ENCODE measurements at regions not wholly inside any gene's neighbourhood (a gene's known extent, or its start where the extent isn't known, plus 50 kb on each side); places are given as distances from the start of the nearest gene placed in this dataset.

GRCh38 chr5:10059980-10060379, 189.7 kb downstream of the ATPSCKMT start:
- no peaks in the 10 kb centered on the region for H3K4me1 ChIP-seq (ENCODE audit: control insufficient read depth in 1 of 2, insufficient read depth in 2 of 2, low read length in 2 of 2)
- H3K36me3 ChIP-seq (ENCODE audit: control insufficient read depth in 1 of 2, insufficient read depth in 2 of 2, low read length in 2 of 2), result no peaks in the 10 kb centered on the region
- H4K20me1 ChIP-seq (ENCODE audit: insufficient read depth), result no peaks in the 10 kb centered on the region
- no peak overlapping the region for H3K9ac ChIP-seq (ENCODE audit: low read length)
- no peak overlapping the region for H3K27ac ChIP-seq (ENCODE audit: low read depth, low read length)
- TF ChIP-seq POLR2A (IDR thresholded peaks at IDR 0.05; ENCODE audit: borderline replicate concordance, extremely low read depth, insufficient read depth, insufficient read length) (no peak), CEBPB (IDR thresholded peaks at IDR 0.05; ENCODE audit: low read depth) (no peak), ZBTB33 (IDR thresholded peaks at IDR 0.05; ENCODE audit: extremely low read depth, insufficient replicate concordance, low read length) (no peak), EZH2 (IDR thresholded peaks at IDR 0.05) (no peak), FOSL1 (IDR thresholded peaks at IDR 0.05; ENCODE audit: low read depth) (no peak), ELF1 (IDR thresholded peaks at IDR 0.05; ENCODE audit: borderline replicate concordance, low read depth) (no peak), JUND (IDR thresholded peaks at IDR 0.05) (no peak), SP1 (IDR thresholded peaks at IDR 0.05; ENCODE audit: low read depth) (no peak)
- no peak overlapping the region for H2AFZ ChIP-seq (ENCODE audit: low read depth, low read length, poor library complexity, severe bottlenecking)
- ChIA-PET POLR2A (no interaction called here), CTCF (no interaction called here), RAD21 (ENCODE audit: low non-redundant PET in 1 of 2, low total read pairs in 2 of 2, uncharacterized antibody in 2 of 2, unreplicated experiment in 2 of 2) (no interaction called here)
- no peak overlapping the region for H3K4me3 ChIP-seq (replicated peaks in 1 of 2; ENCODE audit: low read depth in 1 of 2, low read length in 2 of 2)
- H3K27me3 ChIP-seq (ENCODE audit: insufficient read depth, low read length), result 0 out of 2 replicates have a peak, but pooled peaks cover 6% of the 10 kb centered on the region
- no TSS peak for BruUV-seq (replicated peaks)
- H3K4me2 ChIP-seq (ENCODE audit: low read length), result no peak overlapping the region
- H3K79me2 ChIP-seq (ENCODE audit: insufficient read depth, low read length), result no peaks in the 10 kb centered on the region
- ATAC-seq, result no peak
- intact Hi-C loops (cut with micrococcal nuclease), result no loop called here
- DNase-seq (ENCODE audit: low read depth, low spot score), result no peak
- H3K9me3 ChIP-seq (ENCODE audit: control insufficient read depth in 1 of 2, insufficient read depth in 1 of 2, low read depth in 1 of 2, low read length in 2 of 2), result no peaks in the 10 kb centered on the region
- H3K9me2 ChIP-seq (ENCODE audit: insufficient read depth), result no peaks in the 10 kb centered on the region

- no peak for ATAC-seq
Measured at GRCh38 chr5:10059556-10059955, 190.1 kb downstream of the ATPSCKMT start.

More at GRCh38 chr5:10059556-10059955, 190.1 kb downstream of the ATPSCKMT start:
- CTCF ChIA-PET, result no interaction called here
- Histone ChIP-seq H3K36me3 (ENCODE audit: control insufficient read depth in 1 of 2, insufficient read depth in 2 of 2, low read length in 2 of 2) (no peaks in the 10 kb centered on the region), H3K4me2 (ENCODE audit: low read length) (no peak overlapping the region), H4K20me1 (ENCODE audit: insufficient read depth) (no peaks in the 10 kb centered on the region), H3K9me3 (ENCODE audit: control insufficient read depth in 1 of 2, insufficient read depth in 1 of 2, low read depth in 1 of 2, low read length in 2 of 2) (no peaks in the 10 kb centered on the region), H3K9me2 (ENCODE audit: insufficient read depth) (no peaks in the 10 kb centered on the region), H3K27me3 (ENCODE audit: insufficient read depth, low read length) (0 out of 2 replicates have a peak, but pooled peaks cover 6% of the 10 kb centered on the region), H2AFZ (ENCODE audit: low read depth, low read length, poor library complexity, severe bottlenecking) (no peak overlapping the region), H3K4me3 (replicated peaks in 1 of 2; ENCODE audit: low read depth in 1 of 2, low read length in 2 of 2) (no peak overlapping the region), H3K79me2 (ENCODE audit: insufficient read depth, low read length) (no peaks in the 10 kb centered on the region), H3K9ac (ENCODE audit: low read length) (no peak overlapping the region), H3K27ac (ENCODE audit: low read depth, low read length) (no peak overlapping the region), H3K4me1 (ENCODE audit: control insufficient read depth in 1 of 2, insufficient read depth in 2 of 2, low read length in 2 of 2) (no peaks in the 10 kb centered on the region)
- BruUV-seq (replicated peaks), result no TSS peak
- DNase-seq (ENCODE audit: low read depth, low spot score), result no peak
- TF ChIP-seq POLR2AphosphoS5 (IDR thresholded peaks at IDR 0.05; ENCODE audit: low read depth, low read length) (no peak), SIN3A (IDR thresholded peaks at IDR 0.05; ENCODE audit: low read depth) (no peak), POLR2A (IDR thresholded peaks at IDR 0.05; ENCODE audit: borderline replicate concordance, extremely low read depth, insufficient read depth, insufficient read length) (no peak), TCF7L2 (IDR thresholded peaks at IDR 0.05; ENCODE audit: borderline replicate concordance, extremely low read depth, insufficient read depth, insufficient read length) (no peak), JUND (IDR thresholded peaks at IDR 0.05) (no peak), ATF3 (IDR thresholded peaks at IDR 0.05) (no peak)
- intact Hi-C loops (cut with micrococcal nuclease), result no loop called here
- POLR2A ChIA-PET, result no interaction called here
- RAD21 ChIA-PET (ENCODE audit: low non-redundant PET in 1 of 2, low total read pairs in 2 of 2, uncharacterized antibody in 2 of 2, unreplicated experiment in 2 of 2), result no interaction called here
